ENCODE measurements at regions not wholly inside any gene's neighbourhood (a gene's known extent, or its start where the extent isn't known, plus 50 kb on each side); places are given as distances from the start of the nearest gene placed in this dataset.

DNA sequence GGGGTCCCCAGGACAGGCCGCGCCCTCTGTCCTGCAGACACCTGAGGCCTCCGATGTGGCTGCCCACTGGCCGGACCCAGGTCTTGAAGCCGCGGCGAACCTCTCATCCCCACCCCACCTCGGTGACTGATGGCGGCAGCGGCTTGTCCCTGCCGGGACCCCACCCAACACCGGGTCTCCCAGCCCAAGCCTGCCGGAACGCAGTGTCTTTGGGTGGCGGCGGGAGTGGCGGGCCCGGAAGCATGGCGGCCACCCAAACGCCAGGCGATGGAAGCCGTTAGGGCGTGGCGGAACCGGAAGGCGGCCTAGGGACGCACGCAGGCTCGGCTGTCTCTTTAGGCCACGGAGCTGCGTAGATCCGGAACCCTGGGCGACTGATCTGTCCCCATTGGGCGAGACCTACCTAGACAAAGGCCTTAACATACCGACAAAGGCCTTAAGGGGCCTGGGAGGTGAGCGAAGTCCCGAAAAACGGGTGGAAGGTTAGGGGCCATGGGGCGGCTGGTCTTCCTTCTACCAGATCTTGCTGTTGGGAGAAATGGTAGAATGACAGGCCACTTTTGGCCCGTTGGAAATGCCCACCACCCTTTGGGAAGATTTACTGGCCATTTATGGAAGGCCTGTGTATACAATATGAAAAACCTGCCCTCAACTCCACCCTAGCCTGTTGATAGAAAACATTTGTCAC lies 94.6 kb upstream of the SMC2 start:
- TF ChIP-seq TAF1 (IDR thresholded peaks at IDR 0.05; ENCODE audit: low read depth) (no peak), EP300 (IDR thresholded peaks at IDR 0.05; ENCODE audit: borderline replicate concordance) (no peak), REST (IDR thresholded peaks at IDR 0.05; ENCODE audit: low read depth) (no peak), FOXM1 (IDR thresholded peaks at IDR 0.05; ENCODE audit: borderline replicate concordance, low read depth) (no peak), RAD21 (IDR thresholded peaks at IDR 0.05; ENCODE audit: low read depth) (no peak), YY1 (IDR thresholded peaks at IDR 0.05; ENCODE audit: low read depth) (no peak), TEAD4 (IDR thresholded peaks at IDR 0.05) (no peak), MAX (IDR thresholded peaks at IDR 0.05) (no peak)
